ENCODE measurements at regions not wholly inside any gene's neighbourhood (a gene's known extent, or its start where the extent isn't known, plus 50 kb on each side); places are given as distances from the start of the nearest gene placed in this dataset.

DNA sequence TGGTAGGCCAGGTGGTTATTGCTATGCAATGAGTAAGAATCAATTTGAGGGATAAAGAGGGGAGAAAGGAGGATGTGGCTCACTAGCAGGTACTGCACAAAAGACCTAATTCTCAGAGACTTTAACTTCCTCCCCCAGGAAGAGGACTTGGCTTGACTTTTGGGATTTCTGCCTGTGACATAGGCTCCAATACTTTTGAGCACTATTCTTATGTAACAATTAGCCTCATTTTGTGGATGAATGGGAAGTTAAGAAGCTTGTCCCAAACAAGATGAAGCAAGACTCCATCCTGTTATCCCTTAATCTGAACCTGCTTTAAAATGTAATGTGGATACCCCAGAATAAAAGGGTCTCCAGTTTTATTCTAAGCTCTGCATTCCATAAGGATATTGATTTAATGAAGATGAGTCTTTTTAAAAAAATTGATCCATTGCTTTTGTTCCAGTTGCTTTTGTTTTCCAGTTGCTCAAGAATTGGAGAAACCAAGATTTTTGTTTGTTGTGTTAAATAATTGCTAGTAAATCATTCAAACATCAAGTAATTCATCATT, 218.5 kb downstream of the SNX13 start:
- TF ChIP-seq EZH2phosphoT487 (IDR thresholded peaks at IDR 0.05; ENCODE audit: low read depth) (no peak), CTCF (IDR thresholded peaks at IDR 0.05; ENCODE audit: low read depth, low read length) (no peak)
- no peaks in the 10 kb centered on the region for H3K9me3 ChIP-seq (ENCODE audit: insufficient read depth, low read length)
- no peaks in the 10 kb centered on the region for H3K27me3 ChIP-seq (ENCODE audit: low read depth, low read length)
- no peak overlapping the region for H2AFZ ChIP-seq (ENCODE audit: low read depth, low read length)
- H3K79me2 ChIP-seq (ENCODE audit: low read length): no peaks in the 10 kb centered on the region
- no peaks in the 10 kb centered on the region for H4K20me1 ChIP-seq (ENCODE audit: insufficient read depth, low read length)
- H3K27ac ChIP-seq (ENCODE audit: low read length): no peak overlapping the region
- no peak overlapping the region for H3K9ac ChIP-seq (ENCODE audit: low read length)
- H3K4me3 ChIP-seq (ENCODE audit: low read length): no peak overlapping the region
- no peaks in the 10 kb centered on the region for H3K4me1 ChIP-seq (ENCODE audit: low read length)
- H3K4me2 ChIP-seq (ENCODE audit: low read length): no peak overlapping the region
- no peaks in the 10 kb centered on the region for H3K36me3 ChIP-seq (replicated peaks; ENCODE audit: low read depth, low read length)

GRCh38 chr7:17722798-17723197, 217.5 kb downstream of the SNX13 start:
- Histone ChIP-seq H2AFZ (ENCODE audit: low read depth, low read length) (no peak overlapping the region), H4K20me1 (ENCODE audit: insufficient read depth, low read length) (no peaks in the 10 kb centered on the region), H3K4me2 (ENCODE audit: low read length) (no peak overlapping the region), H3K9ac (ENCODE audit: low read length) (no peak overlapping the region), H3K4me1 (ENCODE audit: low read length) (no peaks in the 10 kb centered on the region), H3K4me3 (ENCODE audit: low read length) (no peak overlapping the region), H3K36me3 (replicated peaks; ENCODE audit: low read depth, low read length) (no peaks in the 10 kb centered on the region), H3K79me2 (ENCODE audit: low read length) (no peaks in the 10 kb centered on the region), H3K27me3 (ENCODE audit: low read depth, low read length) (no peaks in the 10 kb centered on the region), H3K9me3 (ENCODE audit: insufficient read depth, low read length) (no peaks in the 10 kb centered on the region), H3K27ac (ENCODE audit: low read length) (no peak overlapping the region)
- TF ChIP-seq EZH2phosphoT487 (IDR thresholded peaks at IDR 0.05; ENCODE audit: low read depth): no peak
- TF ChIP-seq CTCF (IDR thresholded peaks at IDR 0.05; ENCODE audit: low read depth, low read length): no peak

DNA sequence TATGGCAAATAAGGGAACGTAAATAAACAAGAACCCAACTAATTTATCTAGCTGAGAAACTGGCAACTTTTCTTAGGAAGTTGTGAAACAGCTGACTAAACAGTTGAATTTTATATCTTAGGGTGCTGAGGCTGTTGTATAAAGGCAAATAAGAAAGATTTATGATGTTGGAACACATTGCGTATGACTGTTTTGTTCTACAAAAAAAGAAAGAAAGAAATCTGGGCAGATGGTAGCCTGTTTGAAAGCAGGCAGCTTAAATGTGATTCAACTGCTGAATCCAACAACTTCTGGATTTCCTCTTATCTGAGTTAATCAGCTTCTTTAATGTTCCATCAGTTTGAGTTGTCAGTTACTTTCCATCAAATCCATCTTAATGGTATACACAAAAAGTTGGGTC, 214.5 kb downstream of the SNX13 start:
- Histone ChIP-seq H3K4me2 (ENCODE audit: low read length) (no peak overlapping the region), H3K9ac (ENCODE audit: low read length) (no peak overlapping the region), H3K79me2 (ENCODE audit: low read length) (no peaks in the 10 kb centered on the region), H3K27ac (ENCODE audit: low read length) (no peak overlapping the region), H2AFZ (ENCODE audit: low read depth, low read length) (no peak overlapping the region), H3K27me3 (ENCODE audit: low read depth, low read length) (no peaks in the 10 kb centered on the region), H3K4me3 (ENCODE audit: low read length) (no peak overlapping the region), H3K9me3 (ENCODE audit: insufficient read depth, low read length) (no peaks in the 10 kb centered on the region), H4K20me1 (ENCODE audit: insufficient read depth, low read length) (no peaks in the 10 kb centered on the region), H3K36me3 (replicated peaks; ENCODE audit: low read depth, low read length) (no peaks in the 10 kb centered on the region), H3K4me1 (ENCODE audit: low read length) (no peaks in the 10 kb centered on the region)
- no peak for TF ChIP-seq CTCF (IDR thresholded peaks at IDR 0.05; ENCODE audit: low read depth, low read length)
- no peak for TF ChIP-seq EZH2phosphoT487 (IDR thresholded peaks at IDR 0.05; ENCODE audit: low read depth)

GRCh38 chr7:17732083-17732482, 208.2 kb downstream of the SNX13 start:
- TF ChIP-seq EZH2phosphoT487 (IDR thresholded peaks at IDR 0.05; ENCODE audit: low read depth) (no peak), CTCF (IDR thresholded peaks at IDR 0.05; ENCODE audit: low read depth, low read length) (no peak)
- H3K4me3 ChIP-seq (ENCODE audit: low read length): no peak overlapping the region
- H3K9ac ChIP-seq (ENCODE audit: low read length): no peak overlapping the region
- H3K4me1 ChIP-seq (ENCODE audit: low read length): no peaks in the 10 kb centered on the region
- H3K36me3 ChIP-seq (replicated peaks; ENCODE audit: low read depth, low read length): no peaks in the 10 kb centered on the region
- H3K9me3 ChIP-seq (ENCODE audit: insufficient read depth, low read length): no peaks in the 10 kb centered on the region
- no peak overlapping the region for H3K4me2 ChIP-seq (ENCODE audit: low read length)
- no peaks in the 10 kb centered on the region for H3K79me2 ChIP-seq (ENCODE audit: low read length)
- H4K20me1 ChIP-seq (ENCODE audit: insufficient read depth, low read length): no peaks in the 10 kb centered on the region
- no peak overlapping the region for H3K27ac ChIP-seq (ENCODE audit: low read length)
- no peak overlapping the region for H2AFZ ChIP-seq (ENCODE audit: low read depth, low read length)
- no peaks in the 10 kb centered on the region for H3K27me3 ChIP-seq (ENCODE audit: low read depth, low read length)
